B cell (primary cell): ENCODE measurements at regions not wholly inside any gene's neighbourhood (a gene's known extent, or its start where the extent isn't known, plus 50 kb on each side); places are given as distances from the start of the nearest gene placed in this dataset.

Experiments
- CTCF ChIP-seq: fragments of 200-600 bp; IDR thresholded peaks from one replicate; pipeline ENCODE4 v1.8.0; 2022; ENCODE audit warnings: antibody characterized with exemption, mild to moderate bottlenecking
- EZH2 ChIP-seq: IDR thresholded peaks from 2 replicates; pipeline ENCODE4 v1.6.1; 2012; ENCODE audit warnings: borderline replicate concordance, low read depth, mild to moderate bottlenecking, moderate library complexity, low read length; ENCODE audit not compliant: insufficient read depth, poor library complexity, severe bottlenecking

GRCh38 chr10:59589796-59590195 is 119.9 kb downstream of the SLC16A9 start:
- TF ChIP-seq CTCF (no peak), EZH2 (no peak)
